H1 (cell line): ENCODE measurements at regions not wholly inside any gene's neighbourhood (a gene's known extent, or its start where the extent isn't known, plus 50 kb on each side); places are given as distances from the start of the nearest gene placed in this dataset.

Experiments
- CTCF ChIA-PET: fragments of 300-600 bp; sonication (Branson Sonifier 250); formaldehyde crosslinking; loops from one replicate; lab custom pipeline; 2021; ENCODE audit not compliant: partially characterized antibody; lab: Charles Lee
- POLR2A ChIA-PET: fragments of 300-600 bp; sonication (Branson Sonifier 250); formaldehyde crosslinking; loops from one replicate; lab custom pipeline; 2021; ENCODE audit warnings: inconsistent platforms; ENCODE audit not compliant: partially characterized antibody; lab: Charles Lee
- DNase-seq, 2 experiments: peaks; one replicate each; pipeline versions ENCODE4 v3.0.0 to v3.0.0-alpha.2; 2010 to 2022; ENCODE audit warnings: low spot score in 2 of 2, low read depth in 1 of 2, mixed read lengths in 1 of 2
- FAIRE-seq: peaks from 2 replicates; lab custom pipeline; 2011; peaks lifted over from hg19 to GRCh38; lab: Jason Lieb, UNC
- H2AFZ ChIP-seq: 2 replicates; pipeline ENCODE4 v1.8.1; 2012; ENCODE audit warnings: low read length, inconsistent platforms
- H2AK5ac ChIP-seq: 2 replicates; pipeline ENCODE4 v1.6.1; 2013; ENCODE audit warnings: low read depth, low read length
- H2BK120ac ChIP-seq: replicated peaks from 2 replicates; pipeline ENCODE3; 2013; ENCODE audit warnings: low read depth, low read length, inconsistent platforms
- H2BK12ac ChIP-seq: 2 replicates; pipeline ENCODE4 v1.6.1; 2013; ENCODE audit warnings: low read depth, low read length
- H2BK15ac ChIP-seq: 2 replicates; pipeline ENCODE4 v1.6.1; 2013; ENCODE audit warnings: low read length
- H2BK20ac ChIP-seq: 2 replicates; pipeline ENCODE4 v1.6.1; 2013; ENCODE audit warnings: low read length
- H2BK5ac ChIP-seq: 2 replicates; pipeline ENCODE4 v1.6.1; 2013; ENCODE audit warnings: low read depth, low read length
- H3K14ac ChIP-seq: 2 replicates; pipeline ENCODE4 v1.6.1; 2013; ENCODE audit warnings: inconsistent platforms; ENCODE audit not compliant: insufficient read length
- H3K18ac ChIP-seq: 2 replicates; pipeline ENCODE4 v1.6.1; 2013; ENCODE audit warnings: low read length; ENCODE audit errors: extremely low read depth
- H3K23ac ChIP-seq: 2 replicates; pipeline ENCODE4 v1.6.1; 2013; ENCODE audit warnings: inconsistent platforms; ENCODE audit not compliant: insufficient read length
- H3K23me2 ChIP-seq: 2 replicates; pipeline ENCODE4 v1.6.1; 2013; ENCODE audit warnings: low read depth, low read length
- H3K27ac ChIP-seq: 2 replicates; pipeline ENCODE4 v1.6.1; 2011; ENCODE audit warnings: low read depth, low read length, inconsistent platforms
- H3K27me3 ChIP-seq, 4 experiments: replicated peaks in 1 of 4; 1 replicate in 1 of 4; 2 replicates in 3 of 4; pipeline versions ENCODE4 v1.6.1 to v1.8.1; 2011 to 2013; ENCODE audit warnings: low read length in 3 of 4, mild to moderate bottlenecking in 3 of 4, inconsistent platforms in 2 of 4, mixed read lengths in 2 of 4, moderate library complexity in 1 of 4; ENCODE audit not compliant: control insufficient read depth in 3 of 4, insufficient read depth in 3 of 4; ENCODE audit errors: extremely low read depth in 1 of 4
- H3K36me3 ChIP-seq, 4 experiments: 2 replicates each; pipeline versions ENCODE4 v1.6.1 to v1.8.1; 2011 to 2013; ENCODE audit warnings: mild to moderate bottlenecking in 4 of 4, low read length in 3 of 4, moderate library complexity in 2 of 4, control low read depth in 1 of 4, inconsistent platforms in 1 of 4; ENCODE audit not compliant: insufficient read depth in 4 of 4, control insufficient read depth in 2 of 4
- H3K4ac ChIP-seq: replicated peaks from 2 replicates; pipeline ENCODE3; 2013; ENCODE audit warnings: low read length, low read depth, mixed read lengths, inconsistent platforms; ENCODE audit not compliant: insufficient read length
- H3K4me1 ChIP-seq, 4 experiments: replicated peaks in 1 of 4; 1 replicate in 1 of 4; 2 replicates in 3 of 4; pipeline versions ENCODE4 v1.6.1 to v1.8.1; 2011 to 2013; ENCODE audit warnings: low read length in 3 of 4, inconsistent platforms in 2 of 4, mixed read lengths in 1 of 4; ENCODE audit not compliant: insufficient read depth in 4 of 4, control insufficient read depth in 3 of 4
- H3K4me2 ChIP-seq, 2 experiments: 2 replicates each; pipeline versions ENCODE4 v1.6.1 to v1.8.1; 2011 to 2013; ENCODE audit warnings: low read depth in 2 of 2, low read length in 2 of 2, control low read depth in 1 of 2, inconsistent platforms in 1 of 2, mild to moderate bottlenecking in 1 of 2; ENCODE audit not compliant: insufficient read depth in 1 of 2
- H3K4me3 ChIP-seq, 4 experiments: fragments of 200-600, 300-600 bp in 1 of 4; sonication (generic), shearing (Covaris generic), sonication (Bioruptor Twin) in 1 of 4; 2 replicates each; pipeline versions ENCODE4 v1.5.1 to v1.8.1; 2011 to 2016; ENCODE audit warnings: low read length in 4 of 4, low read depth in 3 of 4, control low read depth in 2 of 4, inconsistent platforms in 2 of 4, mild to moderate bottlenecking in 2 of 4, mixed read lengths in 1 of 4, moderate library complexity in 1 of 4; ENCODE audit not compliant: insufficient read depth in 2 of 4; ENCODE audit errors: extremely low read depth in 1 of 4
- H3K56ac ChIP-seq: replicated peaks from 2 replicates; pipeline ENCODE3; 2013; ENCODE audit warnings: low read depth, mild to moderate bottlenecking, mixed read lengths, low read length, inconsistent platforms; ENCODE audit not compliant: insufficient read length
- H3K79me1 ChIP-seq: 2 replicates; pipeline ENCODE4 v1.6.1; 2013; ENCODE audit warnings: low read depth, low read length, control low read depth
- H3K79me2 ChIP-seq, 2 experiments: 2 replicates each; pipeline versions ENCODE4 v1.6.1 to v1.8.1; 2012 to 2013; ENCODE audit warnings: low read length in 2 of 2, mild to moderate bottlenecking in 2 of 2, inconsistent platforms in 1 of 2; ENCODE audit not compliant: insufficient read depth in 2 of 2, control insufficient read depth in 1 of 2
- H3K9ac ChIP-seq, 4 experiments: replicated peaks in 1 of 4; 1 replicate in 1 of 4; 2 replicates in 3 of 4; pipeline versions ENCODE4 v1.6.1 to v1.8.1; 2011 to 2013; ENCODE audit warnings: low read depth in 3 of 4, low read length in 3 of 4, control low read depth in 2 of 4, mild to moderate bottlenecking in 2 of 4, moderate library complexity in 2 of 4, inconsistent platforms in 1 of 4; ENCODE audit errors: extremely low read depth in 1 of 4
- H3K9me3 ChIP-seq, 2 experiments: 2 replicates each; pipeline versions ENCODE4 v1.6.1 to v1.8.1; 2012 to 2013; ENCODE audit warnings: mild to moderate bottlenecking in 2 of 2, moderate library complexity in 2 of 2, control low read depth in 1 of 2, inconsistent platforms in 1 of 2, low read depth in 1 of 2, low read length in 1 of 2, mixed read lengths in 1 of 2; ENCODE audit not compliant: insufficient read depth in 2 of 2
- H4K20me1 ChIP-seq, 2 experiments: replicated peaks in 1 of 2; 2 replicates each; pipeline versions ENCODE3 to v1.8.1; 2011 to 2013; ENCODE audit warnings: inconsistent platforms in 2 of 2, low read length in 2 of 2, mild to moderate bottlenecking in 1 of 2; ENCODE audit not compliant: insufficient read depth in 2 of 2, control insufficient read depth in 1 of 2
- H4K5ac ChIP-seq: 2 replicates; pipeline ENCODE4 v1.6.1; 2013; ENCODE audit warnings: low read length, low read depth, mixed read lengths, inconsistent platforms; ENCODE audit not compliant: insufficient read length
- H4K8ac ChIP-seq: 2 replicates; pipeline ENCODE4 v1.8.0; 2013; ENCODE audit warnings: mild to moderate bottlenecking, moderate library complexity, low read length, inconsistent platforms; ENCODE audit not compliant: insufficient read depth; ENCODE audit errors: extremely low read depth
- H4K91ac ChIP-seq: replicated peaks from 2 replicates; pipeline ENCODE3; 2013; ENCODE audit warnings: low read length, mixed read lengths, inconsistent platforms; ENCODE audit not compliant: insufficient read length
- CTCF ChIP-seq, 3 experiments: IDR thresholded peaks; 1 replicate in 2 of 3; 2 replicates in 1 of 3; pipeline versions ENCODE4 v1.5.1 to v1.6.1; 2011; ENCODE audit warnings: low read length in 3 of 3, mild to moderate bottlenecking in 3 of 3, inconsistent platforms in 2 of 3, low read depth in 1 of 3, moderate library complexity in 1 of 3; ENCODE audit not compliant: insufficient read depth in 1 of 3; ENCODE audit errors: control extremely low read depth in 1 of 3
- EGR1 ChIP-seq: IDR thresholded peaks from 2 replicates; pipeline ENCODE4 v1.6.1; 2011; ENCODE audit warnings: low read depth, low read length, borderline replicate concordance
- KDM5A ChIP-seq: fragments of 200-600 bp; IDR thresholded peaks from 2 replicates; pipeline ENCODE4 v1.7.1; 2012; ENCODE audit warnings: mild to moderate bottlenecking, low read length, inconsistent platforms, mixed read lengths
- NANOG ChIP-seq: IDR thresholded peaks from 2 replicates; pipeline ENCODE4 v1.6.1; 2011; ENCODE audit warnings: low read length, low read depth, mild to moderate bottlenecking, inconsistent platforms; ENCODE audit not compliant: insufficient read depth, poor library complexity, severe bottlenecking
- TCF12 ChIP-seq: IDR thresholded peaks from 2 replicates; pipeline ENCODE4 v1.6.1; 2011; ENCODE audit warnings: low read depth, mild to moderate bottlenecking, low read length
- WGBS, 2 experiments: shearing (Covaris generic) in 1 of 2; methylation state at CpG; one replicate each; pipeline versions ENCODE4 v1.1.6 to v1.1.7; 2013 to 2015; ENCODE audit warnings: low lambda C conversion rate in 2 of 2, mixed read lengths in 2 of 2, inconsistent platforms in 1 of 2, low coverage in 1 of 2, missing lambda C conversion rate in 1 of 2; ENCODE audit not compliant: insufficient replicate concordance in 2 of 2, insufficient coverage in 1 of 2, insufficient read length in 1 of 2; ENCODE audit errors: extremely low coverage in 1 of 2, missing lambda C conversion rate in 1 of 2; 5-methylcytosine and 5-hydroxymethylcytosine counted together

GRCh38 chr2:145199042-145199441 is 679.1 kb upstream of the ZEB2 start:
- H3K27ac ChIP-seq = no peak overlapping the region
- TF ChIP-seq KDM5A = no peak
- TF ChIP-seq TCF12 = no peak
- TF ChIP-seq EGR1 = no peak
- TF ChIP-seq CTCF (IDR thresholded peaks at IDR 0.05; ENCODE audit: control extremely low read depth in 1 of 3, insufficient read depth in 1 of 3, low read depth in 1 of 3, low read length in 3 of 3) = no peak
- TF ChIP-seq NANOG = no peak

More at GRCh38 chr2:145199042-145199441, 679.1 kb upstream of the ZEB2 start:
- ChIA-PET POLR2A (no interaction called here), CTCF (interaction anchor here (0.6 to 0.9 kb wide), 3 partner anchors 14 to 579 kb away, joined by 3 read pairs; no protein-coding TSS in a partner anchor)
- Histone ChIP-seq H2BK15ac (no peak overlapping the region), H3K9me3 (no peaks in the 10 kb centered on the region), H3K4me2 (no peak overlapping the region), H4K20me1 (no peaks in the 10 kb centered on the region), H2BK12ac (no peak overlapping the region), H3K56ac (no peak overlapping the region), H2AFZ (peak overlapping the region; percentile 34; the same call in 1 of the 2 replicates), H3K36me3 (no peaks in the 10 kb centered on the region), H3K27me3 (no peaks in the 10 kb centered on the region), H4K91ac (no peak overlapping the region), H4K5ac (no peak overlapping the region), H2BK5ac (no peak overlapping the region), H3K4me1 (peaks cover 0 to 8% (median 1%) of the 10 kb centered on the region in 4 experiments; a peak in 1 of 7 replicates), H2BK120ac (no peak overlapping the region), H2BK20ac (no peak overlapping the region), H3K9ac (no peak overlapping the region), H3K23ac (no peak overlapping the region), H4K8ac (no peak overlapping the region), H3K18ac (no peak overlapping the region), H3K4me3 (no peak overlapping the region), H3K79me1 (no peaks in the 10 kb centered on the region), H2AK5ac (no peak overlapping the region), H3K23me2 (no peaks in the 10 kb centered on the region), H3K14ac (no peak overlapping the region), H3K79me2 (no peaks in the 10 kb centered on the region), H3K4ac (no peak overlapping the region)
- FAIRE-seq = no peak
- WGBS, 2 experiments = 91% methylated on average over 7 of the region's 7 CpGs; no CpG with 5 or more reads in 1 of the 2 experiments
- no peak for DNase-seq
